HK-2 (cell line): ENCODE measurements at regions not wholly inside any gene's neighbourhood (a gene's known extent, or its start where the extent isn't known, plus 50 kb on each side); places are given as distances from the start of the nearest gene placed in this dataset.
"Not testable (repeated sequence)": the region's sequence is repeated elsewhere in the genome, so short reads cannot be mapped to it uniquely, and the experiment has no call there.

Experiments used
- DNase-seq: peaks from one replicate; pipeline ENCODE4 v3.0.0-alpha.2; 2018; ENCODE audit not compliant: unreplicated experiment

DNA sequence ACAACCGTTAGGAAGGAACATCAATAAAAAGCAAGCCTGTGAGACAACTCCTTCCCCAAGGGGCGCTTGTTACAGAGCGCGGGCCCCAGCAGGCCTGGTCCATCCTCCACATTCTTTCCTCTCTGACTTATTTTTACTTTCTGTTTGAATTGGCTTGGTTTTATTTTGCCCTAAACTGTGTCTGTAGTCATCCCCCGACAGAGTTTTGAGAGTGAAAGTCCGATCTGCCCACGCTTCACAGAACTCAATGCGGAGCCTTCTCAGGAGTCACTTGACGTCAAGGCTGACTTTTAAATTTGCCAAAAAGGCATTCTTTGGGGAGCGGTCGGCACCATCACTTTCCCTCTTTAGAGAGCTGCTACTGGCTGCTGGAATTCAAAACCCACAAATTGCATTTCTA lies 150.1 kb upstream of the KLF6 start:
- DNase-seq, result no peak

DNA sequence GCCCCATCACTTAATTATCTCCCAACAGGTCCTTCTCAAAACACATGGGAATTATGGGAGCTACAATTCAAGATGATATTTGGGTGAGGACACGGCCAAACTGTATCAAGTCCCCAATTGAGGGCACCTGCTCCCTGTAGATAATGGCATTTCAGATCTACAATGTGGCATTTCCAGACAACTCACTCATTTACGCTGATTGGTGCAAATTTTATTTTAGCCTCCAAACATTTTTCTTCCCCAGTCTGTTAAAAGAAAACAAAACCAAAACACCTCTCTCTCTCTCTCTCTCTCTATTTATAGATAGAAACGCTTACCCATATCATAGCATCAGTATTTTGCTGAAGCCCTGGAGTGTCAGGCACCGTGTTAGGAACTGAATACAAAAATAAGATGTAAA lies 148.7 kb upstream of the KLF6 start:
- no peak for DNase-seq

GRCh38 chr10:3932597-3933375 lies 147.8 kb upstream of the KLF6 start:
- no peak for DNase-seq

- no peak for DNase-seq
Measured at GRCh38 chr10:3931901-3932300, 146.9 kb upstream of the KLF6 start.

DNA sequence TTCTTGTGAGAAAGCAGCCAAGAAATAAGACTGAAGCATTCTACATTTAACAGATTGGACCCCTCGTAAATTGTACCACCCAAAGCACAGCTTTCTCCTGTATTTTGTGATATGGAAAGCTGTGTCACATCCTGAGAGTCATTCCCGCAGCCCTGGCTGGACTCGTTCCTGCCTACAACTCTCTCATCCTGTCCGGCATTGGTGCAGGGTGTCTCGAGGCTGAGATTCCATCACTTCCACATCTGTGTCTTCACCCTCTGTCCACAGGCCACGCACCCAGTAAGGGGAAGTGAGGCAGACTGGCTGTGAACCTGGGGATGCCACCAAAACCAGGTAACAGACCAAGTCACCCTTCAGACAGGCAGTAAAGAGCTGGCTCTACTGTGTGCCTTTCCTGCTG lies 146.2 kb upstream of the KLF6 start:
- DNase-seq, result no peak

DNA sequence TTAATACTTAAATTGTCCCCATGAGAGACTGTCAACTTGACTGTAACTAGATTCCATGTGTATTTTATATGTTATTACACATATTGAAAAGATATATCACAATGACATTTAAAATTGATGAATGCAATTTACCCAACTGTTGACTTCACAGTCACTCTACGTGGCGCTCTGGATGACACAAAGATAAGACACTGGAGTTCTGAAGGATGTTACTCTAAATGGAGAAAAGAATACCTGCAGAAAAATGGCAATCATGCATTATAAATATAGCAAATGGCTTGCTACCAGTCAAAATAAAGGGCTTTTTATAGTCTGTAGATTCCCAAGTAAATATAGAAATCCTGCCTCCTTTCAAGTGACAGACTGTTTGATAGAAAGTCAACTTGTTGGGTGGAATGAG lies 143.6 kb upstream of the KLF6 start:
- DNase-seq, result no peak

DNA sequence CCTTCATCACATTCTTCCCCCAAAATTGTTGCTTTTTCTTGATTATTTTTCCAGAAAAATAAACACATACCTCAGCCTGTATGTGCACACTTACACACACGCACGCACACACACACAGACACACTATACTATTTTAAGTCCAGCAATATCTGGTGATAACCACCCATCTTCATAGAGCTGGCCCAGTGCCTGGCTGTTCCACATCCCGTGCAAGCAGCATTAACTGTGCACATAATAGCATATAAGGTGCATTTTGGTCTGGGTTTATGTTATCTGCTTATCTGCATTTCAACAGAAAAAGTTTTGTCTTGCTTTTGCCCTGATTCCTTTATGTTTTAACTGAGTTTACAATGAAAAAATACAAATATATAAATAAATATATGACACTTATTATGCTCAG lies 143.1 kb upstream of the KLF6 start:
- no peak for DNase-seq

DNA sequence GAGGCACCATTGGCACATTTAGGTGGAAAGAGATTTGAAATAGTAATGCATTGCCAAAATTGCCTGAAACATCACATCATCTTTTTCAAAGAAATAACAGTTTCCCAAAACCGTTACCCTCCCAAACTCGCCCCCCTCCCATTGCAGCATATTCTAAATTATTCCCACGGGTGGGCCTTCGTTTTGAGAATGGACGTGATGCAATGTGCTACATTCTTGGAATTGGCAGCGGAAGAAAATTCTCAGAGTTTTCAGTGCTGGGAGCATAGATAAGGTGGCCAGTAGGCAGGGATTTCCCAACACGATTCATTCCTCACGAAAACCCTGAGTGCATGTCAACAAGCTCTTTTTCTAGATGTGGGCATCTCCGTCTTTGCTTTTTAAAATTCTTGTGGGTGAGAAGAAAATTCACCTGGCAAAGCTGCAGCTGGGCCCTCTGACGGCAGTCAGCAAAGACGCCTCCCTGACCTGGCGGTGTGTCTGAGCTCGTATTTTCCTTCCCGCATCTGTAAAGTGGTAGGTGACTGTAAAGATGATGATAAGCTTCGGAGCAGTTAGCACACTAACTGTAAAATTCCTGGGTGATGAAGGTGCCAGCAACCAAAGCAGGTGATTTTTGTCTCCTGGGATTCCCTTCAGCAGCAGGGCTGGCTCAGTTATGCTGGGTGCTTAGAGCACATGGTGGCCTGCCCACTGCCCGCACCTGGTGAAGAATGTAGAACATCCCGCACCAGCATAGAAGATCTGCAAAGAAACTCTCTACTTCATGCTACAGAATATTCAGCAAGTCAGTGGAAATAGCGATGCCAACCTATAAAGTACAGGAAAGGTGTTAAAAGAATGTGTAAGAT lies 141.9 kb upstream of the KLF6 start:
- DNase-seq, result no peak

DNA sequence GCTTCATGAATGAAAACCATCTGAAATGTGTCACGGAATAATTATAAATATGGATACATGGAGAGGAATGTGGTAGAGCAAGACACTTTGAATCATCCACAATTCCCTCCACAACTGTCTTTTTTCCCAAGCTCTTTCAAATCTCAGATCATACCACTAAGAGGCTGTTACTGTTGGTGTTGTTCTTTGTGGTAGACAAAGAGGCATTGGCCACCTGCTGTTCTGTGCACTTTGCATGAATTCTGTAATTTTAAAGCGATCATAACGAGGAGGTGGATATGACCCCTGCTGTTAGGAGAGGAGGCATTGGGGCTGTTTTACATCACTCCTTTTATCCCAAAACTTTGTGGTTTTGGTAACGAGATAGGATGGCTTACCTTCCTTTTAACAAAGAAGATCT lies 141.2 kb upstream of the KLF6 start:
- no peak for DNase-seq

DNA sequence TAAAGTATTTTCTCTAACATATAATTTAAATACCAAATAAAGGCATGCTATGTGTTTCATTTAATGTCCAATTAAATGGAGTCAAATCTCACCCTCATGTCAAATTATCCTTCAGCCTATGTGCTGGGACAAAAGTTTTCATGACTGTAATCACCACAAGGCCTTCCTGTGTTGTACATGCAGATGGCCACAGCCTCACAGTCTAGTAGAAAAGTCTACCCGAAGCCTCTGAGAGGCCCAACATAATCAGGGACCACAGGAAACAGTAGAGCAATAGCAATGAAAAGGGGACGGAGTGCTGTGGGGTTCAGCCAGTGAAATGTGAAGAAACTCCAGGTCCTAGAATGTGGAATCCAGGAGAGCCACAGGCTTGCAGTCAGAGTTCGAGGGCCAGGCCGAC lies 140.2 kb upstream of the KLF6 start:
- no peak for DNase-seq

- peak; percentile 66 for DNase-seq
Measured at GRCh38 chr10:3924344-3924743, 139.3 kb upstream of the KLF6 start.

- DNase-seq, result no peak
Measured at GRCh38 chr10:3923033-3923432, 138.0 kb upstream of the KLF6 start.

DNA sequence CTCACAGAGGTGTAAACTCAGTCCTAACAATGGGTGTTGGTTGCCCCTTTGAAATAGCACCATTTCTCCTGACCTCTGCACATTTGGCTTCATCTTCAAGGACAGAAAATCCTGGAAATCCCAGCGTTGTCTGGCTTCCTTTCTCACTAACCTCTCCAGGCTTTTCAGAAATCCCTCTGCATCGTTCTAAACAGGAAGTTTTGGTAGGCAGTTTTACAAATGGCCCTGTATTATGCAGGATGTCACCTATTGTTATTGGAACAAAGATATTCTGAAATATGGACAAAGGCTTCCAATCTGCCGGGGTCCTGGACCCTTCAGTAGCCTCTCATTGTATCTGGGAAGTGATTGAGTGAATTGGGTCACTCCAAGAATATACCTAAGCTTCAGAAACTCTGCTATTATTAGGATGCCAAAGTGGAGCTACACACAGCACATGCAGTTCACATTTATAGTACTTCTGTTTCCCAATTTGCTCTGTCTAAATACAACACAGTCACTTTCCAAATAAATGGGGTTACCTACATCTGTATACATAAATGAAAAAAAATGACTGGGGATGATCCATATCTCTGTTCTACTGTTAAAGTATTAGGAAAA lies 134.8 kb upstream of the KLF6 start:
- DNase-seq, result no peak

- DNase-seq, result not testable (repeated sequence)
Measured at GRCh38 chr10:3917392-3917791, 132.4 kb upstream of the KLF6 start.

GRCh38 chr10:3914733-3915132 lies 129.7 kb upstream of the KLF6 start:
- DNase-seq, result no peak

DNA sequence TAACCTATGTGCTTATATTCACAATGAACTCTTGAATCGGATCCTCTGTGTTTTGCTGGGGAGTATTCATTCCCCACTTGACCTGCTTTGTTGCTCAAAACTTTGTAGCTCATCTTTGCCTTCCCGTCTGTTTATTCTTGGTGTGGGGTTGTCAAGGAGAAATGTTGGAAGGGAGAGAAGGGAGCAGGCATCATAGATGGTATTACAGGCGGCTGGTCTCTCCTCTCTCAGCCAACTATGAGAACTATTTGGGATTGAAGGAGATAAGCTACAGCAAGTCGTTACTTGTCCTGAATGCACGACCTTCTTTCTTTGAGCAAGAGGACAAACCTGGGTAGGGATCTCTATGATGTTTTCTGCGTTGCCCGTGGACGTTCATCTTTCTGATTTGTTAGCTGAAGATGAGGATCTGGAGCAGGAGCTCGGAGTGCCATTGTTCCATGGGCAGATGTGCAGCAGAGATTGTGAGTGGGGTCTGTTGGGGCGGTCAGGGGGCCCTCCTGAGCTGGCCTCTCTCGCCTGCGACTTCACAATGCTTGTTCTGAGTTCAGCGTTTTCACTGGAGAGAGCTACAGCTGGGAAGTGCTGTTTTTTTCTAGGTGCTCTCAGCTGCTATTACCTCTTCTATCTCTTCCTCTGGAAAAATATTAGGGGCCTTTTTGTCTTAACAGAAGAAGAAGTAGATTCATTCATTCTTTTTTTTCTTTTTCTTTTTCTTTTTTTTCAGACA lies 126.9 kb upstream of the KLF6 start:
- no peak for DNase-seq

DNA sequence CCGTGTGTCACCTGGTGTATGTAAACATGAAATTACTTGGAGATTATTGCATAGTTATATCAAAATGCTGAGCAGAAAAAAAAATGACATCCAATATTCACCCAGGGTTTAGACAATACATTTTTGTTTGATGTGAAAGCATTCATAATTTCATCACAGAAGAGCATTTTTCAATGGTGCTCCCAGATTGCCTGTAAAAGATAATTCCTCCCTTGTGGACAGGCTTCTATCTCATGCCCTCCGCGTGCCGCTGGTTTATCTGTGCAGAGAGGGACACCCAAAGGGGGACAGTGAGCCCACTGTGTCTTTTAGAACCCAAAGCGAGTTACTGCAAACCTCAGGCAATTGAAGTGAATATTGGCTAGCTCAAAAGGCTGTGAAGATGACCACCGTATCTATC lies 126.2 kb upstream of the KLF6 start:
- no peak for DNase-seq

DNA sequence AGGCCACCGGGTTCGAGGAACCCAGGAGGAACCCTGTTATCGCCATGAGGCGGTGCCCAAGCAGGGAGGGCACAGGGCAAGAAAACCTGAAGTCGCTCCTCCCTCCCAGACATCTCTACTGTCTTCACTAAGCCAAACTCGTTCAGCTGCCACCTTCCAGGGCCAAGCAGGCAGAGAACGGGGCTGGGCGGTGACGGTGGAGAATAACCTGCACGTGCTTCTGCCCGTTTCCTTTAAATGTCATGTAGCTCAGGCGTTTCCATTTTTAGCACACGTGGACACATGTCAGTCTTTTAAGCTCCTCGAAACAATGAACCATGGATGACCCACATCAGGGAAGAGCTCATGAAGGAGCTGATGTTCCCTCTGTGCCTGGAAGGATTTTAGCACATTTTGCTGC lies 124.3 kb upstream of the KLF6 start:
- no peak for DNase-seq

GRCh38 chr10:3908183-3908582 lies 123.2 kb upstream of the KLF6 start:
- no peak for DNase-seq

DNA sequence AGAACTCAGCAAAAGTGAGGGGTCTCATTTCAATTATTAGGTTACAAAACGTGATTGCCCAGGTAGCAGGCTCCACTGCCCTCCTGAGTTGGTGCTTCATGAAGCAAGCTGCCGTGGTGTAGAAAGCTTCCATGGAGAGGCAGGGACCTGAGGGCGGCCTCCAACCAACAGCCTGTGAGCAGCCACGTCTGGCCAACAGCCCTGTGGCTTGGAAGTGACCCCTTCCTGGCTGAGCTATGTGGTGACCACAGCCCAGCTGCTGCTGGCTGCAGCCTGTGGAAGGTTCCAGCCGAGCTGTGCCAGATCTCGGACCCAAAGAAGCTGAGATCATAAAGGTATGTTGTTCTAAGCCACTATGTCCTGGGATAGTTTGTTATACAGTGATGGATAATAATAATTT lies 122.5 kb upstream of the KLF6 start:
- no peak for DNase-seq

DNA sequence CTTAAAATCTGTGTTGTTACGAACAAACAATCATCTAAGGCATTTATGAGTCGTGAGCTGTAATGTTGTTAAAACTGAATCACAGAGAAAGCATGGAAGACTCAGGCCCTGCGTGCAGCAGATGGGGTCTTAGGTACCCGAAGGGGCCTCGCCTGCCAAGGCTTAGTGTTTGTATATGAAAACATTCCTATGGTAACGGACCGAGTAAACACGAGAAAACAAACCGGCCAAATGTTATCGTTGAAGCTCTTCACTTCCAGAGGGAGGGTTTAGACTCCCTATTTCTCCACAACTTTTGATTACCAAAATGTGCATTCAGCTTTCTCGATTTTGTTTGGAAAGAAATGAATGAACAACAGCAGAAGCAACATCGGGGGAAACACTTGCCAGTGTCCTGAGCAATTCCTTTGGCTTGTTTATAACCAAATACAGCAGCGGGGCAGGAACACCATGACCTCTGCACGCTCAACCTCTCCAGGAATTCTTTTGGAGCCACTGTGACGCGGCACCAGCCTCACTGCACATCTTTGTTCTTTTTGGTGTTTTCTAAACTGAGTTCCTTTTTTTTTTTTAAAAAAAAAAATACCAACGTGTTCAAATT lies 121.6 kb upstream of the KLF6 start:
- DNase-seq, result no peak

- no peak for DNase-seq
Measured at GRCh38 chr10:3904419-3904960, 119.5 kb upstream of the KLF6 start.
